GM12878 (cell line): ENCODE measurements at regions not wholly inside any gene's neighbourhood (a gene's known extent, or its start where the extent isn't known, plus 50 kb on each side); places are given as distances from the start of the nearest gene placed in this dataset.

Experiments used
- ATAC-seq: fragments of 200-7000 bp; cut with Tn5 transposase; 3 replicates; pipeline ENCODE4 v1.9.1; 2020; ENCODE audit warnings: mild to moderate bottlenecking, moderate library complexity
- BruUV-seq: library from RNA; stranded (reverse); fragments of 400-500 nt; replicated peaks from 2 replicates; lab custom pipeline; 2021; lab: Mats Ljungman, UMichigan
- CTCF ChIA-PET: fragments of 300-600 bp; sonication (Branson Sonifier 250); formaldehyde crosslinking; extraction: SDS; loops from one replicate; lab custom pipeline; 2021; ENCODE audit warnings: inconsistent platforms; lab: Yijun Ruan, JAX
- POLR2A ChIA-PET: fragments of 350-600 bp; formaldehyde crosslinking; extraction: SDS; loops from one replicate; lab custom pipeline; 2021; ENCODE audit warnings: inconsistent platforms; lab: Charles Lee
- RAD21 ChIA-PET: fragments of 300-600 bp; sonication (Branson Sonifier 250); formaldehyde crosslinking; loops from one replicate; lab custom pipeline; 2023; ENCODE audit warnings: antibody characterized with exemption; ENCODE audit not compliant: unreplicated experiment; lab: Charles Lee
- SMC1A ChIA-PET: fragments of 300-600 bp; sonication (Branson Sonifier 250); formaldehyde crosslinking; loops from one replicate; lab custom pipeline; 2023; ENCODE audit not compliant: unreplicated experiment, uncharacterized antibody; lab: Charles Lee
- DNase-seq: peaks from one replicate; pipeline ENCODE4 v3.0.0-alpha.2; 2011; ENCODE audit warnings: low read depth, low spot score
- FAIRE-seq: peaks from 3 replicates; lab custom pipeline; 2011; peaks lifted over from hg19 to GRCh38; lab: Jason Lieb, UNC
- H2AFZ ChIP-seq: 2 replicates; pipeline ENCODE4 v1.6.0; 2011; ENCODE audit warnings: low read depth, low read length, control low read depth; ENCODE audit not compliant: control insufficient read depth
- H3K27ac ChIP-seq: 2 replicates; pipeline ENCODE4 v1.5.1; 2011; ENCODE audit warnings: control low read depth; ENCODE audit not compliant: control insufficient read depth, insufficient read depth
- H3K27me3 ChIP-seq, 2 experiments: replicated peaks in 1 of 2; 2 replicates each; pipeline versions ENCODE4 v1.6.0 to v1.6.1; 2011; ENCODE audit warnings: low read length in 1 of 2; ENCODE audit not compliant: control insufficient read depth in 2 of 2, insufficient read depth in 2 of 2
- H3K36me3 ChIP-seq, 2 experiments: 2 replicates each; pipeline ENCODE4 v1.5.1; 2011; ENCODE audit warnings: low read length in 1 of 2; ENCODE audit not compliant: control insufficient read depth in 2 of 2, insufficient read depth in 2 of 2
- H3K4me1 ChIP-seq: 2 replicates; pipeline ENCODE4 v1.6.1; 2011; ENCODE audit warnings: mild to moderate bottlenecking, low read length, moderate library complexity, mixed read lengths; ENCODE audit not compliant: control insufficient read depth, insufficient read depth
- H3K4me2 ChIP-seq: 2 replicates; pipeline ENCODE4 v1.6.0; 2011; ENCODE audit warnings: control low read depth; ENCODE audit not compliant: control insufficient read depth, insufficient read depth
- H3K4me3 ChIP-seq: fragments of 200-600 bp; sonication (generic); 2 replicates; pipeline ENCODE4 v1.5.1; 2016
- H3K79me2 ChIP-seq: 2 replicates; pipeline ENCODE4 v1.6.0; 2011; ENCODE audit warnings: low read length; ENCODE audit not compliant: control insufficient read depth, insufficient read depth
- H3K9ac ChIP-seq: 2 replicates; pipeline ENCODE4 v1.8.0; 2011; ENCODE audit warnings: low read length, control low read depth, mixed read lengths; ENCODE audit not compliant: control insufficient read depth, insufficient read depth
- H3K9me3 ChIP-seq: replicated peaks from 3 replicates; pipeline ENCODE4 v1.5.1; 2011; ENCODE audit warnings: mild to moderate bottlenecking, low read length; ENCODE audit not compliant: control insufficient read depth, insufficient read depth
- H4K20me1 ChIP-seq: 2 replicates; pipeline ENCODE4 v1.6.0; 2011; ENCODE audit not compliant: control insufficient read depth, insufficient read depth
- ATF7 ChIP-seq: fragments of 450-650 bp; IDR thresholded peaks from 2 replicates; pipeline ENCODE4 v1.6.1; 2016; ENCODE audit warnings: low read depth, mild to moderate bottlenecking
- CBX3 ChIP-seq: fragments of 200-600 bp; sonication (generic); IDR thresholded peaks from 2 replicates; pipeline ENCODE4 v1.6.1; 2016; ENCODE audit warnings: low read depth, borderline replicate concordance
- CHD4 ChIP-seq: fragments of 200-600 bp; sonication (generic); IDR thresholded peaks from 2 replicates; pipeline ENCODE4 v1.6.1; 2016; ENCODE audit warnings: mild to moderate bottlenecking
- CREB1 ChIP-seq: IDR thresholded peaks from 2 replicates; pipeline ENCODE4 v1.6.1; 2012; ENCODE audit warnings: low read depth, mild to moderate bottlenecking, inconsistent platforms
- HDAC2 ChIP-seq: fragments of 200-600 bp; sonication (generic); IDR thresholded peaks from 2 replicates; pipeline ENCODE4 v1.6.1; 2017
- IKZF2 ChIP-seq, 2 experiments: fragments of 450-650 bp; IDR thresholded peaks; 2 replicates each; pipeline ENCODE4 v1.6.1; 2017; ENCODE audit warnings: mild to moderate bottlenecking in 2 of 2, moderate library complexity in 2 of 2
- NR2F1 ChIP-seq: fragments of 450-650 bp; conservative IDR thresholded peaks from 2 replicates; pipeline ENCODE4 v1.6.1; 2017; ENCODE audit warnings: mild to moderate bottlenecking
- RAD51 ChIP-seq: fragments of 450-650 bp; IDR thresholded peaks from 2 replicates; pipeline ENCODE4 v1.6.1; 2016; ENCODE audit warnings: moderate library complexity, mild to moderate bottlenecking, inconsistent platforms
- RFX5 ChIP-seq: IDR thresholded peaks from 2 replicates; pipeline ENCODE4 v1.6.1; 2011; ENCODE audit warnings: low read depth, low read length, improper control_type of control experiment
- SRF ChIP-seq, 2 experiments: IDR thresholded peaks; 2 replicates each; pipeline ENCODE4 v1.6.1; 2011; ENCODE audit warnings: low read depth in 2 of 2, low read length in 2 of 2, mild to moderate bottlenecking in 1 of 2, moderate library complexity in 1 of 2
- TARDBP ChIP-seq: IDR thresholded peaks from 2 replicates; pipeline ENCODE4 v1.6.1; 2016; ENCODE audit warnings: borderline replicate concordance
- YBX1 ChIP-seq: fragments of 450-650 bp; IDR thresholded peaks from 2 replicates; pipeline ENCODE4 v1.6.1; 2016; ENCODE audit warnings: antibody characterized with exemption
- ZNF207 ChIP-seq: fragments of 450-650 bp; IDR thresholded peaks from 2 replicates; pipeline ENCODE4 v1.6.1; 2014; ENCODE audit warnings: antibody characterized with exemption, mild to moderate bottlenecking, borderline replicate concordance
- WGBS: methylation state at CpG from one replicate; pipeline ENCODE4 v1.1.6; 2016; ENCODE audit warnings: low lambda C conversion rate; ENCODE audit not compliant: insufficient replicate concordance, insufficient coverage; ENCODE audit errors: missing lambda C conversion rate; 5-methylcytosine and 5-hydroxymethylcytosine counted together
- in situ Hi-C: fragments of 300-500 bp; cut with MboI; formaldehyde crosslinking; loops from 9 replicates; pipeline ENCODE4 v1.14.3; 2018; ENCODE audit warnings: mixed read lengths
- intact Hi-C: fragments of 100-400 bp; cut with micrococcal nuclease; formaldehyde crosslinking; loops from one replicate; pipeline ENCODE4 v1.14.2; 2022; ENCODE audit not compliant: unreplicated experiment
- TF ChIP-seq, protein P1 (sequence below): IDR thresholded peaks from 2 replicates; pipeline ENCODE4 v1.6.1; 2012; ENCODE audit warnings: mild to moderate bottlenecking, low read depth, low read length
- TF ChIP-seq, protein P2 (sequence below): IDR thresholded peaks from 2 replicates; pipeline ENCODE4 v1.6.1; 2011; ENCODE audit warnings: low read depth, mild to moderate bottlenecking, low read length, moderate library complexity, borderline replicate concordance; ENCODE audit errors: extremely low read depth
- TF ChIP-seq, protein P3 (sequence below): IDR thresholded peaks from 2 replicates; pipeline ENCODE4 v1.6.1; 2012; ENCODE audit warnings: low read length, inconsistent platforms

DNA sequence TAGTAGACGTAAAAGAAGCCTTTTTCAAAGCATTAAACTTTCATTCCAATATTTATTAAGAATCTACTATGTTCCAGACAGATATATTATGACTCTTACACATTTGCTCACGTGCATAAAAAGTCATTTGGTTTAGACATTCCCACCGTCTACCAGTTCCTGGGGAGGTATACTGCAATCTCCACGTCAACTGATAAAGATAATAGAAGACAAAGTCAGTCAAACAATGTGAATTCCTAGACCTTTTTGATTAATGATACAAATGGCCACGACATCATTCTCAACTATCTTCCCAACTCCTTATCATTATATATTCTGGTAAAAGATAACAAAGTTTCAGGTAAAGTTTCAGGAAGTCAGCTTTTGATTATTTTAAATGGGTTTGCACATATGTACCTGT is 69.0 kb downstream of the SIPA1L2 start:
- no peaks in the 10 kb centered on the region for H3K36me3 ChIP-seq
- DNase-seq (no peak), FAIRE-seq (no peak), ATAC-seq (no peak)
- SMC1A ChIA-PET = interaction anchor here (1.2 kb wide), 1 partner anchor 24 kb away, joined by 3 read pairs; no protein-coding TSS in a partner anchor
- POLR2A ChIA-PET = no interaction called here
- intact Hi-C loops (no loop called here), in situ Hi-C loops (no loop called here)
- no peaks in the 10 kb centered on the region for H3K4me1 ChIP-seq
- RAD21 ChIA-PET = no interaction called here
- no peak overlapping the region for H3K27ac ChIP-seq
- H4K20me1 ChIP-seq = no peaks in the 10 kb centered on the region
- BruUV-seq = no TSS peak
- no peak overlapping the region for H3K9ac ChIP-seq
- CTCF ChIA-PET = no interaction called here
- TF ChIP-seq CBX3 (no peak), SRF (IDR thresholded peaks at IDR 0.05; ENCODE audit: low read depth in 2 of 2, low read length in 2 of 2) (no peak)
- no peaks in the 10 kb centered on the region for H3K9me3 ChIP-seq
- no peak overlapping the region for H3K4me2 ChIP-seq
- H3K79me2 ChIP-seq = no peaks in the 10 kb centered on the region
- no peak overlapping the region for H3K4me3 ChIP-seq
- no peak overlapping the region for H2AFZ ChIP-seq
- peaks cover 0 to 3% of the 10 kb centered on the region in 2 experiments; a peak in 1 of 4 replicates for H3K27me3 ChIP-seq
- 29% methylated on average over 5 of the region's 5 CpGs for WGBS

DNA sequence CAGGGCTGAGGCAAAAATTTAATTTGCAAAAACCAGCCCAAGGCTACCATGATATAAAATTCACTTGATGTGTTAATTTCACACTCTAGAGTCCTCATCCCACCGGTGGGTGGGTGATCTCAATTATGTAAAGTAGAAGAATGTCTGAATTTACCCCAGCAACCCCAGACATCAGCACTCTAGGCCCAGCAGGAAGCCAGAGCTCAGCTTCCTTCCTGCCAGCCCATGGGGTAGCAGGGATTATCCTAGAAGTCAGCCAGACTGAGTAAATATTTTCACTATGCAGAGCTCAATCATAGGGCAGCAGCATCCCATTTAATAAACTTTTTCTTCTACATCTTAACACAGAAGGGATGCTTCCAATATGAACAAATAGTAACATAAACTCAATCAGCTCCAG is 71.0 kb downstream of the SIPA1L2 start:
- SMC1A ChIA-PET = no interaction called here
- no peak overlapping the region for H3K9ac ChIP-seq
- no peak overlapping the region for H3K4me3 ChIP-seq
- ATAC-seq (no peak), FAIRE-seq (no peak), DNase-seq (no peak)
- no peaks in the 10 kb centered on the region for H3K9me3 ChIP-seq
- CTCF ChIA-PET = no interaction called here
- H3K27me3 ChIP-seq = 0 out of 4 replicates have a peak, but pooled peaks cover 0 to 3% of the 10 kb centered on the region in 2 experiments
- no TSS peak for BruUV-seq
- RAD21 ChIA-PET = no interaction called here
- no peaks in the 10 kb centered on the region for H3K79me2 ChIP-seq
- H3K4me1 ChIP-seq = no peaks in the 10 kb centered on the region
- in situ Hi-C loops (no loop called here), intact Hi-C loops (no loop called here)
- H3K36me3 ChIP-seq = no peaks in the 10 kb centered on the region
- H4K20me1 ChIP-seq = no peaks in the 10 kb centered on the region
- no peak overlapping the region for H2AFZ ChIP-seq
- POLR2A ChIA-PET = no interaction called here
- no peak overlapping the region for H3K4me2 ChIP-seq
- WGBS = 0% methylated on average over 1 of the region's 1 CpG
- no peak overlapping the region for H3K27ac ChIP-seq
- TF ChIP-seq CREB1 (no peak), IKZF2 (IDR thresholded peaks at IDR 0.05) (no peak), YBX1 (no peak), RFX5 (no peak), ZNF207 (no peak), NR2F1 (no peak), HDAC2 (no peak), ATF7 (no peak), TARDBP (no peak), CHD4 (no peak), RAD51 (no peak)
- TF ChIP-seq, protein P1, sequence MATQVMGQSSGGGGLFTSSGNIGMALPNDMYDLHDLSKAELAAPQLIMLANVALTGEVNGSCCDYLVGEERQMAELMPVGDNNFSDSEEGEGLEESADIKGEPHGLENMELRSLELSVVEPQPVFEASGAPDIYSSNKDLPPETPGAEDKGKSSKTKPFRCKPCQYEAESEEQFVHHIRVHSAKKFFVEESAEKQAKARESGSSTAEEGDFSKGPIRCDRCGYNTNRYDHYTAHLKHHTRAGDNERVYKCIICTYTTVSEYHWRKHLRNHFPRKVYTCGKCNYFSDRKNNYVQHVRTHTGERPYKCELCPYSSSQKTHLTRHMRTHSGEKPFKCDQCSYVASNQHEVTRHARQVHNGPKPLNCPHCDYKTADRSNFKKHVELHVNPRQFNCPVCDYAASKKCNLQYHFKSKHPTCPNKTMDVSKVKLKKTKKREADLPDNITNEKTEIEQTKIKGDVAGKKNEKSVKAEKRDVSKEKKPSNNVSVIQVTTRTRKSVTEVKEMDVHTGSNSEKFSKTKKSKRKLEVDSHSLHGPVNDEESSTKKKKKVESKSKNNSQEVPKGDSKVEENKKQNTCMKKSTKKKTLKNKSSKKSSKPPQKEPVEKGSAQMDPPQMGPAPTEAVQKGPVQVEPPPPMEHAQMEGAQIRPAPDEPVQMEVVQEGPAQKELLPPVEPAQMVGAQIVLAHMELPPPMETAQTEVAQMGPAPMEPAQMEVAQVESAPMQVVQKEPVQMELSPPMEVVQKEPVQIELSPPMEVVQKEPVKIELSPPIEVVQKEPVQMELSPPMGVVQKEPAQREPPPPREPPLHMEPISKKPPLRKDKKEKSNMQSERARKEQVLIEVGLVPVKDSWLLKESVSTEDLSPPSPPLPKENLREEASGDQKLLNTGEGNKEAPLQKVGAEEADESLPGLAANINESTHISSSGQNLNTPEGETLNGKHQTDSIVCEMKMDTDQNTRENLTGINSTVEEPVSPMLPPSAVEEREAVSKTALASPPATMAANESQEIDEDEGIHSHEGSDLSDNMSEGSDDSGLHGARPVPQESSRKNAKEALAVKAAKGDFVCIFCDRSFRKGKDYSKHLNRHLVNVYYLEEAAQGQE = no peak
- TF ChIP-seq, protein P2, sequence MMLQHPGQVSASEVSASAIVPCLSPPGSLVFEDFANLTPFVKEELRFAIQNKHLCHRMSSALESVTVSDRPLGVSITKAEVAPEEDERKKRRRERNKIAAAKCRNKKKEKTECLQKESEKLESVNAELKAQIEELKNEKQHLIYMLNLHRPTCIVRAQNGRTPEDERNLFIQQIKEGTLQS = no peak
- TF ChIP-seq, protein P3, sequence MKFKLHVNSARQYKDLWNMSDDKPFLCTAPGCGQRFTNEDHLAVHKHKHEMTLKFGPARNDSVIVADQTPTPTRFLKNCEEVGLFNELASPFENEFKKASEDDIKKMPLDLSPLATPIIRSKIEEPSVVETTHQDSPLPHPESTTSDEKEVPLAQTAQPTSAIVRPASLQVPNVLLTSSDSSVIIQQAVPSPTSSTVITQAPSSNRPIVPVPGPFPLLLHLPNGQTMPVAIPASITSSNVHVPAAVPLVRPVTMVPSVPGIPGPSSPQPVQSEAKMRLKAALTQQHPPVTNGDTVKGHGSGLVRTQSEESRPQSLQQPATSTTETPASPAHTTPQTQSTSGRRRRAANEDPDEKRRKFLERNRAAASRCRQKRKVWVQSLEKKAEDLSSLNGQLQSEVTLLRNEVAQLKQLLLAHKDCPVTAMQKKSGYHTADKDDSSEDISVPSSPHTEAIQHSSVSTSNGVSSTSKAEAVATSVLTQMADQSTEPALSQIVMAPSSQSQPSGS = no peak
